ENCODE measurements at regions not wholly inside any gene's neighbourhood (a gene's known extent, or its start where the extent isn't known, plus 50 kb on each side); places are given as distances from the start of the nearest gene placed in this dataset.

- Histone ChIP-seq H3K9me3 (no peaks in the 10 kb centered on the region), H3K4me1 (no peaks in the 10 kb centered on the region), H3K27me3 (ENCODE audit: low read depth) (no peaks in the 10 kb centered on the region), H3K4me3 (no peak overlapping the region), H3K36me3 (replicated peaks) (no peaks in the 10 kb centered on the region)
- no peak for DNase-seq (ENCODE audit: low spot score in 2 of 2)
- in situ Hi-C loops (cut with MboI; ENCODE audit: low sequenced_read_pairs) = no loop called here
Measured at GRCh38 chr4:114527170-114527569, 71.4 kb upstream of the UGT8 start.

GRCh38 chr4:114527637-114528036 lies 71.0 kb upstream of the UGT8 start:
- Histone ChIP-seq H3K36me3 (replicated peaks) (no peaks in the 10 kb centered on the region), H3K4me3 (no peak overlapping the region), H3K27me3 (ENCODE audit: low read depth) (no peaks in the 10 kb centered on the region), H3K4me1 (no peaks in the 10 kb centered on the region), H3K9me3 (no peaks in the 10 kb centered on the region)
- in situ Hi-C loops (cut with MboI; ENCODE audit: low sequenced_read_pairs) = no loop called here
- DNase-seq (ENCODE audit: low spot score in 2 of 2) = no peak

- in situ Hi-C loops (cut with MboI; ENCODE audit: low sequenced_read_pairs) = no loop called here
- H3K9me3 ChIP-seq = peaks cover 3% of the 10 kb centered on the region; the same call in 1 of the 2 replicates
Measured at GRCh38 chr4:114535725-114536124, 62.9 kb upstream of the UGT8 start.

GRCh38 chr4:114537352-114537751 lies 61.3 kb upstream of the UGT8 start:
- in situ Hi-C loops (cut with MboI; ENCODE audit: low sequenced_read_pairs) = no loop called here
- H3K4me1 ChIP-seq = peaks cover 19% of the 10 kb centered on the region
- H3K4me3 ChIP-seq = no peak overlapping the region
- no peak for DNase-seq (ENCODE audit: low spot score in 2 of 2)
- peaks cover 3% of the 10 kb centered on the region; the same call in 1 of the 2 replicates for H3K9me3 ChIP-seq
- H3K36me3 ChIP-seq (replicated peaks) = no peaks in the 10 kb centered on the region
- no peaks in the 10 kb centered on the region for H3K27me3 ChIP-seq (ENCODE audit: low read depth)

More at GRCh38 chr4:114535725-114536124, 62.9 kb upstream of the UGT8 start:
- DNase-seq (ENCODE audit: low spot score in 2 of 2) = peak; percentile 43 to 89
- H3K27me3 ChIP-seq (ENCODE audit: low read depth) = no peaks in the 10 kb centered on the region
- no peaks in the 10 kb centered on the region for H3K36me3 ChIP-seq (replicated peaks)
- no peak overlapping the region for H3K4me3 ChIP-seq
- H3K4me1 ChIP-seq = peaks cover 19% of the 10 kb centered on the region

GRCh38 chr4:114538012-114538617 lies 60.5 kb upstream of the UGT8 start:
- Histone ChIP-seq H3K36me3 (replicated peaks) (no peaks in the 10 kb centered on the region), H3K4me3 (no peak overlapping the region), H3K4me1 (peaks cover 19% of the 10 kb centered on the region), H3K27me3 (ENCODE audit: low read depth) (no peaks in the 10 kb centered on the region), H3K9me3 (peaks cover 3% of the 10 kb centered on the region; the same call in 1 of the 2 replicates)
- in situ Hi-C loops (cut with MboI; ENCODE audit: low sequenced_read_pairs) = no loop called here
- no peak for DNase-seq (ENCODE audit: low spot score in 2 of 2)

GRCh38 chr4:114539985-114540384 lies 58.6 kb upstream of the UGT8 start:
- in situ Hi-C loops (cut with MboI; ENCODE audit: low sequenced_read_pairs) = no loop called here
- DNase-seq (ENCODE audit: low spot score in 2 of 2) = no peak
- Histone ChIP-seq H3K9me3 (no peaks in the 10 kb centered on the region), H3K4me3 (no peak overlapping the region), H3K27me3 (ENCODE audit: low read depth) (no peaks in the 10 kb centered on the region), H3K4me1 (peaks cover 15% of the 10 kb centered on the region), H3K36me3 (replicated peaks) (no peaks in the 10 kb centered on the region)

- in situ Hi-C loops (cut with MboI; ENCODE audit: low sequenced_read_pairs) = no loop called here
- no peaks in the 10 kb centered on the region for H3K27me3 ChIP-seq (ENCODE audit: low read depth)
- H3K36me3 ChIP-seq (replicated peaks) = no peaks in the 10 kb centered on the region
- no peak overlapping the region for H3K4me3 ChIP-seq
- H3K4me1 ChIP-seq = no peaks in the 10 kb centered on the region
- no peak for DNase-seq (ENCODE audit: low spot score in 2 of 2)
- H3K9me3 ChIP-seq = no peaks in the 10 kb centered on the region
Measured at GRCh38 chr4:114547340-114548134, 51.1 kb upstream of the UGT8 start.
